Aorta (tissue), 5 donors: ENCODE measurements at regions not wholly inside any gene's neighbourhood (a gene's known extent, or its start where the extent isn't known, plus 50 kb on each side); places are given as distances from the start of the nearest gene placed in this dataset.

ENCODE experiments used
- ATAC-seq: fragments of 200-7000 bp; cut with Tn5 transposase; one replicate; pipeline ENCODE4 v1.9.1; 2022; ENCODE audit warnings: moderate library complexity; ENCODE audit not compliant: low FRiP score
- DNase-seq, 2 donors: peaks; one replicate each; pipeline ENCODE4 v3.0.0-alpha.2; 2020
- H3K27ac ChIP-seq, 2 donors: one replicate each; pipeline ENCODE4 v1.5.1; 2013; ENCODE audit warnings: low read length in 2 of 2, mild to moderate bottlenecking in 2 of 2, moderate library complexity in 2 of 2, control low read depth in 1 of 2, inconsistent platforms in 1 of 2, low read depth in 1 of 2
- H3K27me3 ChIP-seq, 2 donors: one replicate each; pipeline ENCODE4 v1.6.1; 2013; ENCODE audit warnings: control low read depth in 1 of 2, low read length in 1 of 2, mild to moderate bottlenecking in 1 of 2, moderate library complexity in 1 of 2; ENCODE audit not compliant: insufficient read depth in 2 of 2, control insufficient read depth in 1 of 2
- H3K36me3 ChIP-seq, 2 donors: one replicate each; pipeline ENCODE4 v1.6.1; 2013; ENCODE audit warnings: control low read depth in 1 of 2, low read length in 1 of 2, mild to moderate bottlenecking in 1 of 2; ENCODE audit not compliant: insufficient read depth in 2 of 2, control insufficient read depth in 1 of 2
- H3K4me1 ChIP-seq, 2 donors: one replicate each; pipeline ENCODE4 v1.6.1; 2013; ENCODE audit warnings: low read length in 2 of 2, control low read depth in 1 of 2, mild to moderate bottlenecking in 1 of 2, moderate library complexity in 1 of 2; ENCODE audit not compliant: insufficient read depth in 2 of 2, control insufficient read depth in 1 of 2
- H3K4me3 ChIP-seq, 2 donors: one replicate each; pipeline ENCODE4 v1.5.1; 2013; ENCODE audit warnings: low read length in 2 of 2, control low read depth in 1 of 2, mild to moderate bottlenecking in 1 of 2
- H3K9me3 ChIP-seq: one replicate; pipeline ENCODE4 v1.6.1; 2013; ENCODE audit warnings: mild to moderate bottlenecking, low read length; ENCODE audit not compliant: control insufficient read depth
- WGBS, 2 donors: extraction: QIAGEN DNeasy Blood & Tissue Kit; methylation state at CpG; one replicate each; pipeline ENCODE4 v1.1.7; 2013; 5-methylcytosine and 5-hydroxymethylcytosine counted together
- intact Hi-C, 2 donors: fragments of 100-400 bp; cut with DNase I; formaldehyde crosslinking; loops; one replicate each; pipeline versions ENCODE4 v1.14.2 to v1.15.0; 2022
- microRNA-seq, 2 donors: library from miRNA; unstranded; fragments of <30 nt; microRNA quantifications; one replicate each; pipeline ENCODE4 v1.2.0, GENCODE V29; 2020
- donor health status: healthy with polysubstance abuse.
- donor health status: Bipolar disorder and iron deficiency.
- donor health status: DM: no; HTN: no; CAD: no.
- donor health status: DM: no; HTN: no; CAD: no.
- donor health status: DM: yes; HTN: yes; CAD: no.

DNA sequence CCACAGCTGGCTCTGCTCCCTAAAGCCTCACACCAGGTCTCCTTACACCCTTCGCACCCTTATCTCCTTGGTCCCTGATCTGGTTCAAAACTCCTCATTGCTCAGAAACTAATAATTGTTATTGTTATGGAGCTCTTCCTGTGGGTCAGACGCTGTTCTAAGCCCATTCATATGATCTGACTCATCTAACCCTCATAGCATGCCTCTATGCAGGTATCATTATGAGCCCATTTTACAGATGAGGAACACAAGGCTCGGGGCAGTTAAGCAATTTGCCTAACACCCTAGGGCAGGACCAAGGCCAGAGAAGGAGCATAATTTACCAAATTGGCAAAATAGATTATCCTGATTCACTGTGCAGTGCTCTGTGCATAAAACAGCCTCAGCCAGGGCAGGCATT is 51.8 kb upstream of the CCDC167 start:
- intact Hi-C loops = no loop called here
- ATAC-seq = no peak

DNA sequence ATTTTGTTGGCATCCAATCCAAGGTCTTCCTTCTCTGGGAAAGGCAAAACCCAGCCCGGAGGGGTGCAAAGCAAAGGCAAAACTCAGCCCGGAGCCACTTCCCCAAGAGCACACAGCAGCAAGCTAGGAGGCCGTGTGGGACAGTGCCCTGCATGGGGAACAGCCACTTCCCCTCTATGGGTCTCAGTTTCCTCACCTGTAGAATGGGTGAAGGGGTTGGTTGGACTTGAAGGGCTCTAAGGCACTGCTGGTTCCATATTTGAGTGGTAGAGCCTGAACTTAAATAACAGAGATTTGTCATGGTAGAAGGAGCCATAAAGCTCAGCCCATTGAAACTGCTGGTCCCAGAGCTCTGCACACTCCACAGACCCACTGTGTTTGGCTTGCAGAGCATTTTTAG is 51.3 kb upstream of the CCDC167 start:
- no peak for DNase-seq
- H3K27ac ChIP-seq = no peak overlapping the region
- no peak for ATAC-seq
- H3K4me1 ChIP-seq = no peaks in the 10 kb centered on the region
- no peaks in the 10 kb centered on the region for H3K36me3 ChIP-seq
- 62 to 74% methylated on average over 3 of the region's 3 CpGs for WGBS, 2 donors
- no peak overlapping the region for H3K4me3 ChIP-seq
- H3K27me3 ChIP-seq = no peaks in the 10 kb centered on the region
- no peaks in the 10 kb centered on the region for H3K9me3 ChIP-seq
- intact Hi-C loops = no loop called here

More for the DNA sequence above, 51.8 kb upstream of the CCDC167 start:
- DNase-seq = no peak
- Histone ChIP-seq H3K4me1 (no peaks in the 10 kb centered on the region), H3K9me3 (no peaks in the 10 kb centered on the region), H3K36me3 (no peaks in the 10 kb centered on the region), H3K4me3 (no peak overlapping the region), H3K27ac (no peak overlapping the region), H3K27me3 (no peaks in the 10 kb centered on the region)
- WGBS, 2 donors = 63 to 87% methylated on average over 3 of the region's 3 CpGs

DNA sequence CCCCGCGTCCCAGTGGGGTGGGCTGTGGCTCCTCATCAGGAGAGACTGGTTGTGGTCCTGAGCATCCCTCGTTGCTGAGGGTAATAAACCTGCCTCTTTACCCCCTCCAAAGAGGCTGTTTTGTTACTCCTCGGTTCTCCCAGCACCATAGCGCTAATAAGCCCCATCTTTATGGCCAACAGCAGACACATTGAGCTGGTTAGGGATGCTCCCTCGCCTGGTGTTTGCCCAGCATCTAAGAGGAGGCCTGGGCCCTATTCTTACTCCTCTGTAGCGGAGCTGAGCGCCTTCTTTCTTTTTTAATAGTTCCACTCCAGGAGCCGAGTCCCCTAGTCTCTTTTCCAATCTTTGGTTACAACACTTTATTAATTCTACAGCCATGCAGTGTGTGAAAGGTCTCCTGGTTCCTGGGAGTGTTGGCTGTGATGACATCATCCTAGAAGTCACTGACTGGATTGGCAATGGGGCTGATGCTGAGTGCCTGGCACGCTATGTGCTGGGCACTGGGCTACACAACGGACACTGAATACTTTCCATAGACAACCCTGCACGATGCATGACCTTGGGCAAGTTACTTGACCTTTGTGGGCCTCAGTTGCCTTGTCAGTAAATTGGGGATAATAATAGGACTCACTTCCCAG is 50.6 kb upstream of the CCDC167 start:
- no peaks in the 10 kb centered on the region for H3K36me3 ChIP-seq
- WGBS, 2 donors = 58 to 63% methylated on average over 12 of the region's 12 CpGs
- H3K9me3 ChIP-seq = no peaks in the 10 kb centered on the region
- H3K4me1 ChIP-seq = no peaks in the 10 kb centered on the region
- H3K27me3 ChIP-seq = no peaks in the 10 kb centered on the region
- H3K27ac ChIP-seq = no peak overlapping the region
- no peak for ATAC-seq
- H3K4me3 ChIP-seq = no peak overlapping the region
- DNase-seq = no peak
- intact Hi-C loops = no loop called here

DNA sequence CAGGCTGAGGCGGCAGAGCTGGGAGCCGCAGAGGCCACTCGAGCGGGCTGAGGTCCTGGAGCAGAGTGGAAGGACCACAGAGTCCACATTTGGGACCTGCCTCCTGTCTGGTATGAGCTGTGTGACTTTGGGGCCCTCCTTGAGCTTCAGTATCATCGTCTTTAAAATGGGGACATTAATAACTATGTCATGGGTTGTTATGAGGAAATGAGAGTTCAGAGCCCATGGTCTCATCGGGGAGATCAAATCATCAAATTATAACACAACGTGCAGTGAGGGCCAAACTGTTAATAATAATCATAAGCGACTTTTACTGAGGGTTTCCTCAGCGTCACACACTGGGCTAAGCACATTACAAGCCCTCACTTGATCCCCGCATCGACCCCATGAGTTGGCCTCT is 49.9 kb upstream of the CCDC167 start:
- Histone ChIP-seq H3K4me1 (no peaks in the 10 kb centered on the region), H3K4me3 (no peak overlapping the region), H3K9me3 (no peaks in the 10 kb centered on the region), H3K27ac (no peak overlapping the region), H3K36me3 (no peaks in the 10 kb centered on the region), H3K27me3 (no peaks in the 10 kb centered on the region)
- DNase-seq (no peak), ATAC-seq (no peak)
- 89 to 94% methylated on average over 11 of the region's 11 CpGs for WGBS, 2 donors
- intact Hi-C loops = no loop called here

Small RNAs in the stretch of these regions (microRNA-seq; reads per million reads assigned to microRNA genes)
- 0 reads per million in 2 donors for gene MIR4462
